ENCODE measurements at regions not wholly inside any gene's neighbourhood (a gene's known extent, or its start where the extent isn't known, plus 50 kb on each side); places are given as distances from the start of the nearest gene placed in this dataset.

GRCh38 chr20:39424962-39425678 lies 463.0 kb downstream of the DHX35 start:
- H4K20me1 ChIP-seq (ENCODE audit: low read length), result no peaks in the 10 kb centered on the region
- H2AFZ ChIP-seq (ENCODE audit: low read length), result no peak overlapping the region
- TF ChIP-seq EZH2 (IDR thresholded peaks at IDR 0.05; ENCODE audit: low read length, unreplicated experiment) (no peak), EZH2phosphoT487 (IDR thresholded peaks at IDR 0.05; ENCODE audit: borderline replicate concordance, low read length) (no peak), CTCF (conservative IDR thresholded peaks at IDR 0.05; ENCODE audit: low read depth, low read length) (no peak)
- H3K9ac ChIP-seq (ENCODE audit: low read length), result no peak overlapping the region
- intact Hi-C loops (cut with micrococcal nuclease), result no loop called here
- H3K27me3 ChIP-seq (ENCODE audit: low read length), result no peaks in the 10 kb centered on the region
- ChIA-PET POLR2A (ENCODE audit: unreplicated experiment) (no interaction called here), CTCF (no interaction called here)
- BruUV-seq (replicated peaks), result no TSS peak
- no peak overlapping the region for H3K4me3 ChIP-seq (ENCODE audit: low read length)
- H3F3A ChIP-seq (ENCODE audit: low read length, unreplicated experiment), result no peaks in the 10 kb centered on the region
- ATAC-seq (no peak), DNase-seq (no peak)
- no peak overlapping the region for H3K27ac ChIP-seq (ENCODE audit: low read length)
- no peaks in the 10 kb centered on the region for H3K79me2 ChIP-seq (ENCODE audit: low read length)
- H3K4me2 ChIP-seq (ENCODE audit: low read length), result no peak overlapping the region
- H3K36me3 ChIP-seq (ENCODE audit: low read depth, low read length), result no peaks in the 10 kb centered on the region
- H3K9me2 ChIP-seq (replicated peaks; ENCODE audit: low read length), result no peaks in the 10 kb centered on the region
- H3K4me1 ChIP-seq (ENCODE audit: insufficient read depth, low read length), result no peaks in the 10 kb centered on the region
- peaks cover 16% of the 10 kb centered on the region; the same call in 1 of the 2 replicates for H3K9me3 ChIP-seq (ENCODE audit: low read length)

DNA sequence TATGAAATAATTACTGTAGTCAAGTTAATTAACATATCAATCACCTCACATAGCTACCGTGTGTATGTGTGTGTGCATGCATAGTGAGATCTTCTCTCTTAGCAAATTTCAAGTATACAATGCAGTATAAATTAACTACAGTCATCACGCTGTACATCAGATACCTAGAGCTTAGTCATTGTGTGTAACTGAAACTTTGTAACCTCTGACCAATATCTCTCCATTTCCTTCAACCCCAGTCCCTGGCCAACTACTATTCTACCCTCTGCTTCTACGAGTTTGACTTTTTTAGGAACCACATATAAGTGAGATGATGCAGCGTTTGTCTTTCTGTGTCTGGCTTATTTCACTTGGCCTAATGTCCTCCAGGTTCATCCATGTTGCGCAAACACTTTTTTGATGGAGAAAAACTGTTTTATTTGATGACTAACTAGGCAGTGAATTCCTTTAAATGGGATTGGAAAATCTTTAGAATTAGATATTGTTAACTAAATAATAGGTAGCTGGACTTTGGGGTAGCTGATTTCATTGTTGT lies 459.5 kb downstream of the DHX35 start:
- Histone ChIP-seq H3K27ac (ENCODE audit: low read length) (no peak overlapping the region), H3K9ac (ENCODE audit: low read length) (no peak overlapping the region), H2AFZ (ENCODE audit: low read length) (no peak overlapping the region), H4K20me1 (ENCODE audit: low read length) (no peaks in the 10 kb centered on the region), H3K4me3 (ENCODE audit: low read length) (no peak overlapping the region), H3F3A (ENCODE audit: low read length, unreplicated experiment) (no peaks in the 10 kb centered on the region), H3K4me2 (ENCODE audit: low read length) (no peak overlapping the region), H3K9me2 (replicated peaks; ENCODE audit: low read length) (no peaks in the 10 kb centered on the region), H3K9me3 (ENCODE audit: low read length) (peaks cover 12% of the 10 kb centered on the region; the same call in 1 of the 2 replicates), H3K4me1 (ENCODE audit: insufficient read depth, low read length) (no peaks in the 10 kb centered on the region), H3K27me3 (ENCODE audit: low read length) (no peaks in the 10 kb centered on the region), H3K36me3 (ENCODE audit: low read depth, low read length) (no peaks in the 10 kb centered on the region), H3K79me2 (ENCODE audit: low read length) (no peaks in the 10 kb centered on the region)
- ATAC-seq (no peak), DNase-seq (no peak)
- intact Hi-C loops (cut with micrococcal nuclease), result no loop called here
- CTCF ChIA-PET, result no interaction called here
- POLR2A ChIA-PET (ENCODE audit: unreplicated experiment), result no interaction called here
- no peak for TF ChIP-seq EZH2 (IDR thresholded peaks at IDR 0.05; ENCODE audit: low read length, unreplicated experiment)
- no peak for TF ChIP-seq EZH2phosphoT487 (IDR thresholded peaks at IDR 0.05; ENCODE audit: borderline replicate concordance, low read length)
- TF ChIP-seq CTCF (conservative IDR thresholded peaks at IDR 0.05; ENCODE audit: low read depth, low read length), result no peak
- no TSS peak for BruUV-seq (replicated peaks)

GRCh38 chr20:39412091-39412490 lies 449.9 kb downstream of the DHX35 start:
- Histone ChIP-seq H3K36me3 (ENCODE audit: low read depth, low read length) (no peaks in the 10 kb centered on the region), H3K79me2 (ENCODE audit: low read length) (no peaks in the 10 kb centered on the region), H3K27me3 (ENCODE audit: low read length) (no peaks in the 10 kb centered on the region), H4K20me1 (ENCODE audit: low read length) (no peaks in the 10 kb centered on the region), H3K4me2 (ENCODE audit: low read length) (no peak overlapping the region), H3K27ac (ENCODE audit: low read length) (no peak overlapping the region), H3F3A (ENCODE audit: low read length, unreplicated experiment) (no peaks in the 10 kb centered on the region), H3K4me3 (ENCODE audit: low read length) (no peak overlapping the region), H3K9ac (ENCODE audit: low read length) (no peak overlapping the region), H3K9me3 (ENCODE audit: low read length) (0 out of 2 replicates have a peak, but pooled peaks cover 5% of the 10 kb centered on the region), H3K4me1 (ENCODE audit: insufficient read depth, low read length) (no peaks in the 10 kb centered on the region), H2AFZ (ENCODE audit: low read length) (no peak overlapping the region), H3K9me2 (replicated peaks; ENCODE audit: low read length) (no peaks in the 10 kb centered on the region)
- intact Hi-C loops (cut with micrococcal nuclease), result no loop called here
- ATAC-seq (no peak), DNase-seq (no peak)
- ChIA-PET POLR2A (ENCODE audit: unreplicated experiment) (no interaction called here), CTCF (no interaction called here)
- no peak for TF ChIP-seq EZH2 (IDR thresholded peaks at IDR 0.05; ENCODE audit: low read length, unreplicated experiment)
- TF ChIP-seq EZH2phosphoT487 (IDR thresholded peaks at IDR 0.05; ENCODE audit: borderline replicate concordance, low read length), result no peak
- TF ChIP-seq CTCF (conservative IDR thresholded peaks at IDR 0.05; ENCODE audit: low read depth, low read length), result no peak
- no TSS peak for BruUV-seq (replicated peaks)
